WTC11 (cell line): ENCODE measurements at regions not wholly inside any gene's neighbourhood (a gene's known extent, or its start where the extent isn't known, plus 50 kb on each side); places are given as distances from the start of the nearest gene placed in this dataset.

ENCODE experiments used
- ATAC-seq: fragments of 200-7000 bp; cut with Tn5 transposase; 2 replicates; pipeline ENCODE4 v1.10.0; 2021; ENCODE audit warnings: mild to moderate bottlenecking, moderate library complexity
- CTCF ChIA-PET: fragments of 300-600 bp; sonication (Branson Sonifier 250); formaldehyde crosslinking; loops from one replicate; lab custom pipeline; 2021; ENCODE audit warnings: antibody characterized with exemption; lab: Charles Lee
- POLR2A ChIA-PET: fragments of 350-600 bp; sonication (Branson Sonifier 250); formaldehyde crosslinking; loops from one replicate; lab custom pipeline; 2021; ENCODE audit warnings: antibody characterized with exemption; lab: Charles Lee
- DNase-seq: peaks from one replicate; pipeline ENCODE4 v3.0.0; 2021; ENCODE audit warnings: low spot score
- H3K27ac Mint-ChIP-seq: 2 replicates; pipeline ENCODE4 v1.8.0; 2021; ENCODE audit warnings: mixed read lengths
- H3K27me3 Mint-ChIP-seq: 2 replicates; pipeline ENCODE4 v1.8.0; 2021; ENCODE audit warnings: low read depth, mild to moderate bottlenecking, moderate library complexity, mixed read lengths
- H3K36me3 Mint-ChIP-seq: 2 replicates; pipeline ENCODE4 v1.8.0; 2021; ENCODE audit warnings: mixed read lengths
- H3K4me1 Mint-ChIP-seq: 2 replicates; pipeline ENCODE4 v1.8.0; 2022; ENCODE audit warnings: mixed read lengths
- H3K4me3 Mint-ChIP-seq: 2 replicates; pipeline ENCODE4 v1.8.0; 2021; ENCODE audit warnings: mild to moderate bottlenecking, moderate library complexity, mixed read lengths
- H3K9me3 Mint-ChIP-seq: 2 replicates; pipeline ENCODE4 v1.8.0; 2021; ENCODE audit warnings: mixed read lengths
- ATF2 ChIP-seq: sonication (generic); formaldehyde crosslinking; IDR thresholded peaks from 2 replicates; pipeline ENCODE4 v1.8.1; 2022; ENCODE audit warnings: low read depth, missing genetic modification reagents, borderline replicate concordance
- CREM ChIP-seq: sonication (generic); formaldehyde crosslinking; IDR thresholded peaks from 2 replicates; pipeline ENCODE4 v1.8.1; 2022; ENCODE audit warnings: mild to moderate bottlenecking, missing genetic modification reagents, moderate library complexity
- E2F5 ChIP-seq: sonication (generic); formaldehyde crosslinking; IDR thresholded peaks from 2 replicates; pipeline ENCODE4 v1.8.1; 2022; ENCODE audit warnings: mild to moderate bottlenecking, moderate library complexity, missing genetic modification reagents
- ESRRA ChIP-seq: sonication (generic); formaldehyde crosslinking; IDR thresholded peaks from 2 replicates; pipeline ENCODE4 v1.8.1; 2022; ENCODE audit warnings: mild to moderate bottlenecking, missing genetic modification reagents, borderline replicate concordance
- ETV6 ChIP-seq: sonication (generic); formaldehyde crosslinking; IDR thresholded peaks from 2 replicates; pipeline ENCODE4 v1.8.1; 2022; ENCODE audit warnings: mild to moderate bottlenecking, missing genetic modification reagents
- GABPB1 ChIP-seq: sonication (generic); formaldehyde crosslinking; IDR thresholded peaks from 2 replicates; pipeline ENCODE4 v1.8.1; 2023; ENCODE audit warnings: mild to moderate bottlenecking, missing genetic modification reagents
- GRHL2 ChIP-seq: fragments of 250-450 bp; sonication (Bioruptor Pico); IDR thresholded peaks from 2 replicates; pipeline ENCODE4 v1.8.0; 2022; ENCODE audit warnings: mild to moderate bottlenecking, moderate library complexity; ENCODE audit not compliant: insufficient replicate concordance, severe bottlenecking
- HMGA2 ChIP-seq: fragments of 250-450 bp; sonication (Bioruptor Pico); IDR thresholded peaks from 2 replicates; pipeline ENCODE4 v1.4.0; 2021; ENCODE audit warnings: mild to moderate bottlenecking, moderate library complexity
- MYBL2 ChIP-seq: sonication (generic); formaldehyde crosslinking; IDR thresholded peaks from 2 replicates; pipeline ENCODE4 v1.8.1; 2023; ENCODE audit warnings: mild to moderate bottlenecking, moderate library complexity, missing genetic modification reagents
- NFE2L1 ChIP-seq: sonication (generic); formaldehyde crosslinking; IDR thresholded peaks from 2 replicates; pipeline ENCODE4 v1.8.1; 2023; ENCODE audit warnings: missing genetic modification reagents
- NFYB ChIP-seq: sonication (generic); formaldehyde crosslinking; conservative IDR thresholded peaks from 2 replicates; pipeline ENCODE4 v1.8.0; 2022; ENCODE audit warnings: low read depth, missing genetic modification reagents
- NR2C2 ChIP-seq: sonication (generic); formaldehyde crosslinking; IDR thresholded peaks from 2 replicates; pipeline ENCODE4 v1.8.0; 2022; ENCODE audit warnings: mild to moderate bottlenecking, missing genetic modification reagents
- NR3C1 ChIP-seq: sonication (generic); formaldehyde crosslinking; conservative IDR thresholded peaks from 2 replicates; pipeline ENCODE4 v1.8.1; 2023; ENCODE audit warnings: low read depth, mild to moderate bottlenecking, missing genetic modification reagents
- RORB ChIP-seq: fragments of 250-450 bp; sonication (Bioruptor Pico); IDR thresholded peaks from 2 replicates; pipeline ENCODE4 v1.9.0; 2021; ENCODE audit warnings: mild to moderate bottlenecking
- SMAD3 ChIP-seq: sonication (generic); formaldehyde crosslinking; IDR thresholded peaks from 2 replicates; pipeline ENCODE4 v1.8.0; 2022; ENCODE audit warnings: missing genetic modification reagents, mild to moderate bottlenecking, borderline replicate concordance
- ZBTB21 ChIP-seq: sonication (generic); formaldehyde crosslinking; IDR thresholded peaks from 2 replicates; pipeline ENCODE4 v1.8.1; 2023; ENCODE audit warnings: mild to moderate bottlenecking, missing genetic modification reagents, borderline replicate concordance
- ZNF219 ChIP-seq: sonication (generic); formaldehyde crosslinking; IDR thresholded peaks from 2 replicates; pipeline ENCODE4 v1.8.0; 2023; ENCODE audit warnings: missing genetic modification reagents, mild to moderate bottlenecking, borderline replicate concordance
- ZNF232 ChIP-seq: sonication (generic); formaldehyde crosslinking; IDR thresholded peaks from 2 replicates; pipeline ENCODE4 v1.8.0; 2022; ENCODE audit warnings: mild to moderate bottlenecking, missing genetic modification reagents
- ZNF263 ChIP-seq: sonication (generic); formaldehyde crosslinking; IDR thresholded peaks from 2 replicates; pipeline ENCODE4 v1.8.1; 2022; ENCODE audit warnings: low read depth, mild to moderate bottlenecking, moderate library complexity, missing genetic modification reagents
- ZNF671 ChIP-seq: fragments of 250-450 bp; sonication (Bioruptor Pico); IDR thresholded peaks from 2 replicates; pipeline ENCODE4 v1.8.0; 2021; ENCODE audit warnings: mild to moderate bottlenecking
- TF ChIP-seq, protein P1 (sequence below): sonication (generic); formaldehyde crosslinking; IDR thresholded peaks from 2 replicates; pipeline ENCODE4 v1.8.1; 2022; ENCODE audit warnings: low read depth, mild to moderate bottlenecking, moderate library complexity, missing genetic modification reagents, borderline replicate concordance
- TF ChIP-seq, protein P2 (sequence below): sonication (generic); formaldehyde crosslinking; IDR thresholded peaks from 2 replicates; pipeline ENCODE4 v1.8.0; 2022; ENCODE audit warnings: mild to moderate bottlenecking, missing genetic modification reagents
- TF ChIP-seq, protein P3 (sequence below): sonication (generic); formaldehyde crosslinking; IDR thresholded peaks from 2 replicates; pipeline ENCODE4 v1.8.0; 2022; ENCODE audit warnings: mild to moderate bottlenecking, missing genetic modification reagents
- TF ChIP-seq, protein P4 (sequence below): fragments of 250-450 bp; sonication (Bioruptor Pico); IDR thresholded peaks from 2 replicates; pipeline ENCODE4 v1.8.0; 2021; ENCODE audit warnings: mild to moderate bottlenecking

DNA sequence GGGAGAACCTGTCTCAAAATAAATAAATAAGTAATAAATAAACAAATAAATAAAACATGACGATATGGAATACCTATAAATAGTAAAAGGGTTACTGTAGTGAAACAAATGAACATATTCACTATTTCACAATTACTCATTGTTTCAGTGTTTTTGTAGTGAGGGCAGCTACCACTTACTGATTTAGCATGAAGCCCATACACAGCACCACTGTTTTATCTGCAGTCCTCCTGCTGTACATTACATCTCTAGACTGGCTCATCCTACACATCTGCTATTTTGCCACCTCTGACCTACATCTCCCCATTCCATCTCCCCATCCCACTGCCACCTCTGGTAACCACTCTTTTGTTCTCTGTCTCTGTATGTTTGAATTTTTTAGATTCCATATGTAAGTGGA, 332.7 kb upstream of the SMIM21 start:
- DNase-seq = no peak
- ChIA-PET POLR2A (no interaction called here), CTCF (no interaction called here)
- peaks cover 10% of the 10 kb centered on the region for H3K4me1 Mint-ChIP-seq
- H3K27me3 Mint-ChIP-seq = no peaks in the 10 kb centered on the region
- peaks cover 13% of the 10 kb centered on the region for H3K9me3 Mint-ChIP-seq
- no peak overlapping the region for H3K4me3 Mint-ChIP-seq
- no peak overlapping the region for H3K27ac Mint-ChIP-seq
- TF ChIP-seq CREM = no peak
- no peak for TF ChIP-seq NR3C1
- TF ChIP-seq ZNF671 (CRISPR knock-in tag) = no peak
- no peak for TF ChIP-seq RORB (CRISPR knock-in tag)
- no peak for TF ChIP-seq ZNF219
- TF ChIP-seq GRHL2 (CRISPR knock-in tag) = no peak
- TF ChIP-seq ATF2 = no peak
- TF ChIP-seq, all 79 proteins: peak for 0
- no peak for ATAC-seq
- H3K36me3 Mint-ChIP-seq = no peaks in the 10 kb centered on the region

- Mint-ChIP-seq H3K4me3 (no peak overlapping the region), H3K27me3 (no peaks in the 10 kb centered on the region), H3K9me3 (peaks cover 13% of the 10 kb centered on the region), H3K4me1 (no peaks in the 10 kb centered on the region), H3K27ac (no peak overlapping the region), H3K36me3 (no peaks in the 10 kb centered on the region)
- ATAC-seq = no peak
- CTCF ChIA-PET = no interaction called here
- POLR2A ChIA-PET = no interaction called here
- TF ChIP-seq, protein P1, sequence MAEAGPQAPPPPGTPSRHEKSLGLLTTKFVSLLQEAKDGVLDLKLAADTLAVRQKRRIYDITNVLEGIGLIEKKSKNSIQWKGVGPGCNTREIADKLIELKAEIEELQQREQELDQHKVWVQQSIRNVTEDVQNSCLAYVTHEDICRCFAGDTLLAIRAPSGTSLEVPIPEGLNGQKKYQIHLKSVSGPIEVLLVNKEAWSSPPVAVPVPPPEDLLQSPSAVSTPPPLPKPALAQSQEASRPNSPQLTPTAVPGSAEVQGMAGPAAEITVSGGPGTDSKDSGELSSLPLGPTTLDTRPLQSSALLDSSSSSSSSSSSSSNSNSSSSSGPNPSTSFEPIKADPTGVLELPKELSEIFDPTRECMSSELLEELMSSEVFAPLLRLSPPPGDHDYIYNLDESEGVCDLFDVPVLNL (CRISPR knock-in tag) = no peak
- TF ChIP-seq ZNF219 (no peak), HMGA2 (CRISPR knock-in tag) (no peak), SMAD3 (CRISPR knock-in tag) (no peak), NFE2L1 (CRISPR knock-in tag) (no peak), NR2C2 (CRISPR knock-in tag) (no peak), ZNF263 (CRISPR knock-in tag) (no peak), E2F5 (no peak), NFYB (no peak), MYBL2 (CRISPR knock-in tag) (no peak), GABPB1 (no peak)
- TF ChIP-seq, protein P2, sequence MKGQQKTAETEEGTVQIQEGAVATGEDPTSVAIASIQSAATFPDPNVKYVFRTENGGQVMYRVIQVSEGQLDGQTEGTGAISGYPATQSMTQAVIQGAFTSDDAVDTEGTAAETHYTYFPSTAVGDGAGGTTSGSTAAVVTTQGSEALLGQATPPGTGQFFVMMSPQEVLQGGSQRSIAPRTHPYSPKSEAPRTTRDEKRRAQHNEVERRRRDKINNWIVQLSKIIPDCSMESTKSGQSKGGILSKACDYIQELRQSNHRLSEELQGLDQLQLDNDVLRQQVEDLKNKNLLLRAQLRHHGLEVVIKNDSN (CRISPR knock-in tag) = no peak
- TF ChIP-seq, protein P3, sequence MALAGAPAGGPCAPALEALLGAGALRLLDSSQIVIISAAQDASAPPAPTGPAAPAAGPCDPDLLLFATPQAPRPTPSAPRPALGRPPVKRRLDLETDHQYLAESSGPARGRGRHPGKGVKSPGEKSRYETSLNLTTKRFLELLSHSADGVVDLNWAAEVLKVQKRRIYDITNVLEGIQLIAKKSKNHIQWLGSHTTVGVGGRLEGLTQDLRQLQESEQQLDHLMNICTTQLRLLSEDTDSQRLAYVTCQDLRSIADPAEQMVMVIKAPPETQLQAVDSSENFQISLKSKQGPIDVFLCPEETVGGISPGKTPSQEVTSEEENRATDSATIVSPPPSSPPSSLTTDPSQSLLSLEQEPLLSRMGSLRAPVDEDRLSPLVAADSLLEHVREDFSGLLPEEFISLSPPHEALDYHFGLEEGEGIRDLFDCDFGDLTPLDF (CRISPR knock-in tag) = no peak
- DNase-seq = no peak
Observed at GRCh38 chr18:75757951-75758350, 330.4 kb upstream of the SMIM21 start.

DNA sequence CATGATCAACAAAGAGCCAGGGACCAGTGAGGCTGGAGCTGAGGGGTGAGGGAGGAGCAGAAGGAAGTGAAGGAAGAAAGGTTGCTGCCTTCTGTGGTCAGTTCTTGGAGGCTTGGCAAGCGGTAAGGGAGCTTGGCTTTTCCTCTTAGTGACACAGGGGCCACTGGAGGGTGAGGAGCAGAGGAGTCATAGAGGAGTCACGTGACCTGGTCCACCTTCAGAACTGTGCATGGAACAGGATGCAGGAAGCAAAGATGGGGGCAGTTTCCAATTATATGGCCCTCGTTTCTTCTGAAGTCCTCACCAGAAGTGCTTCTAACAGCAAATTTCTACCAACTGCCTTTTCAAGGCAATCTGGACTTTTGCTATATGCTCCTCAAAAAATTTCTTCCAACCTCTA, 326.9 kb upstream of the SMIM21 start:
- ChIA-PET CTCF (no interaction called here), POLR2A (no interaction called here)
- Mint-ChIP-seq H3K27ac (no peak overlapping the region), H3K27me3 (no peaks in the 10 kb centered on the region), H3K9me3 (no peaks in the 10 kb centered on the region), H3K36me3 (no peaks in the 10 kb centered on the region), H3K4me3 (no peak overlapping the region), H3K4me1 (no peaks in the 10 kb centered on the region)
- no peak for TF ChIP-seq ESRRA (CRISPR knock-in tag)
- TF ChIP-seq NFE2L1 (CRISPR knock-in tag) = no peak
- TF ChIP-seq, protein P4, sequence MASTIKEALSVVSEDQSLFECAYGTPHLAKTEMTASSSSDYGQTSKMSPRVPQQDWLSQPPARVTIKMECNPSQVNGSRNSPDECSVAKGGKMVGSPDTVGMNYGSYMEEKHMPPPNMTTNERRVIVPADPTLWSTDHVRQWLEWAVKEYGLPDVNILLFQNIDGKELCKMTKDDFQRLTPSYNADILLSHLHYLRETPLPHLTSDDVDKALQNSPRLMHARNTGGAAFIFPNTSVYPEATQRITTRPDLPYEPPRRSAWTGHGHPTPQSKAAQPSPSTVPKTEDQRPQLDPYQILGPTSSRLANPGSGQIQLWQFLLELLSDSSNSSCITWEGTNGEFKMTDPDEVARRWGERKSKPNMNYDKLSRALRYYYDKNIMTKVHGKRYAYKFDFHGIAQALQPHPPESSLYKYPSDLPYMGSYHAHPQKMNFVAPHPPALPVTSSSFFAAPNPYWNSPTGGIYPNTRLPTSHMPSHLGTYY (CRISPR knock-in tag) = no peak
- TF ChIP-seq ZNF232 = no peak
- TF ChIP-seq ZBTB21 = no peak
- TF ChIP-seq ETV6 (CRISPR knock-in tag) = no peak
- DNase-seq = no peak
- no peak for ATAC-seq
